Smooth muscle cell (in vitro differentiated cells): ENCODE measurements at regions not wholly inside any gene's neighbourhood (a gene's known extent, or its start where the extent isn't known, plus 50 kb on each side); places are given as distances from the start of the nearest gene placed in this dataset.

Source experiments
- DNase-seq: peaks from one replicate; lab custom pipeline; 2025; ENCODE audit not compliant: unreplicated experiment; lab: John Stamatoyannopoulos, UW
- H2AFZ ChIP-seq: fragments of 200-600 bp; sonication (generic); 2 replicates; pipeline ENCODE4 v1.6.0; 2016; ENCODE audit warnings: antibody characterized with exemption, low read depth, mild to moderate bottlenecking
- H3F3A ChIP-seq: fragments of 200-600 bp; sonication (generic); 2 replicates; pipeline ENCODE4 v1.6.0; 2017; ENCODE audit warnings: antibody characterized with exemption, low read depth
- H3K27ac ChIP-seq: fragments of 200-600 bp; sonication (generic); 2 replicates; pipeline ENCODE4 v1.5.1; 2016; ENCODE audit warnings: low read depth, mild to moderate bottlenecking
- H3K27me3 ChIP-seq: fragments of 200-600 bp; sonication (generic); 2 replicates; pipeline ENCODE4 v1.6.1; 2016; ENCODE audit warnings: low read depth, mild to moderate bottlenecking
- H3K36me3 ChIP-seq: fragments of 200-600 bp; sonication (generic); 2 replicates; pipeline ENCODE4 v1.5.1; 2016; ENCODE audit warnings: low read depth
- H3K4me1 ChIP-seq: fragments of 200-600 bp; sonication (generic); 2 replicates; pipeline ENCODE4 v1.5.1; 2016; ENCODE audit warnings: low read depth
- H3K4me2 ChIP-seq: fragments of 200-600 bp; sonication (generic); 2 replicates; pipeline ENCODE4 v1.6.0; 2016; ENCODE audit warnings: mild to moderate bottlenecking
- H3K4me3 ChIP-seq: fragments of 200-600 bp; sonication (generic); 2 replicates; pipeline ENCODE4 v1.5.1; 2016; ENCODE audit warnings: mild to moderate bottlenecking
- H3K79me2 ChIP-seq: fragments of 200-600 bp; sonication (generic); 2 replicates; pipeline ENCODE4 v1.6.0; 2016; ENCODE audit warnings: low read depth, mild to moderate bottlenecking
- H3K9ac ChIP-seq: fragments of 200-600 bp; sonication (generic); 2 replicates; pipeline ENCODE4 v1.6.0; 2016; ENCODE audit warnings: low read depth
- H3K9me3 ChIP-seq: fragments of 200-600 bp; sonication (generic); replicated peaks from 2 replicates; pipeline ENCODE4 v1.5.1; 2016; ENCODE audit warnings: low read depth
- H4K20me1 ChIP-seq: fragments of 200-600 bp; sonication (generic); 2 replicates; pipeline ENCODE4 v1.6.0; 2016; ENCODE audit warnings: low read depth
- CTCF ChIP-seq: fragments of 200-600 bp; sonication (generic); IDR thresholded peaks from 2 replicates; pipeline ENCODE4 v1.5.1; 2017; ENCODE audit warnings: borderline replicate concordance, mild to moderate bottlenecking, antibody characterized with exemption; ENCODE audit not compliant: insufficient read depth, poor library complexity, severe bottlenecking
- WGBS: methylation state at CpG from one replicate; pipeline ENCODE4 v1.1.7; 2016; ENCODE audit warnings: low lambda C conversion rate; 5-methylcytosine and 5-hydroxymethylcytosine counted together

- H3K4me2 ChIP-seq: no peak overlapping the region
- no peak overlapping the region for H2AFZ ChIP-seq
- H3K36me3 ChIP-seq: no peaks in the 10 kb centered on the region
- H3K4me3 ChIP-seq: no peak overlapping the region
- TF ChIP-seq CTCF: no peak
- no peaks in the 10 kb centered on the region for H3F3A ChIP-seq
- no peaks in the 10 kb centered on the region for H3K27me3 ChIP-seq
- WGBS: 89% methylated on average over 3 of the region's 3 CpGs
- no peaks in the 10 kb centered on the region for H4K20me1 ChIP-seq
- no peaks in the 10 kb centered on the region for H3K9me3 ChIP-seq
- no peaks in the 10 kb centered on the region for H3K79me2 ChIP-seq
- H3K4me1 ChIP-seq: no peaks in the 10 kb centered on the region
- no peak overlapping the region for H3K27ac ChIP-seq
- no peak overlapping the region for H3K9ac ChIP-seq
- no peak for DNase-seq
These were observed 926.1 kb upstream of the SORCS1 start for GRCh38 chr10:108090476-108091215.

- H3K9me3 ChIP-seq: no peaks in the 10 kb centered on the region
- no peaks in the 10 kb centered on the region for H4K20me1 ChIP-seq
- no peak overlapping the region for H3K4me3 ChIP-seq
- no peaks in the 10 kb centered on the region for H3K4me1 ChIP-seq
- H3K27me3 ChIP-seq: no peaks in the 10 kb centered on the region
- H3F3A ChIP-seq: no peaks in the 10 kb centered on the region
- 87% methylated on average over 1 of the region's 1 CpG for WGBS
- no peak overlapping the region for H3K4me2 ChIP-seq
- TF ChIP-seq CTCF: no peak
- H2AFZ ChIP-seq: no peak overlapping the region
- H3K79me2 ChIP-seq: no peaks in the 10 kb centered on the region
- no peaks in the 10 kb centered on the region for H3K36me3 ChIP-seq
- H3K27ac ChIP-seq: no peak overlapping the region
- H3K9ac ChIP-seq: no peak overlapping the region
- no peak for DNase-seq
These were observed 922.0 kb upstream of the SORCS1 start for GRCh38 chr10:108086502-108086901.

GRCh38 chr10:108082596-108082995 is 918.1 kb upstream of the SORCS1 start:
- H3K9ac ChIP-seq: no peak overlapping the region
- DNase-seq: no peak
- no peaks in the 10 kb centered on the region for H3F3A ChIP-seq
- no peaks in the 10 kb centered on the region for H4K20me1 ChIP-seq
- H2AFZ ChIP-seq: no peak overlapping the region
- no peaks in the 10 kb centered on the region for H3K4me1 ChIP-seq
- H3K4me3 ChIP-seq: no peak overlapping the region
- no peak for TF ChIP-seq CTCF
- 62% methylated on average over 1 of the region's 1 CpG for WGBS
- H3K36me3 ChIP-seq: no peaks in the 10 kb centered on the region
- no peak overlapping the region for H3K27ac ChIP-seq
- H3K9me3 ChIP-seq: no peaks in the 10 kb centered on the region
- no peaks in the 10 kb centered on the region for H3K27me3 ChIP-seq
- no peak overlapping the region for H3K4me2 ChIP-seq
- no peaks in the 10 kb centered on the region for H3K79me2 ChIP-seq

GRCh38 chr10:108078263-108078662 is 913.8 kb upstream of the SORCS1 start:
- Histone ChIP-seq H3K27me3 (no peaks in the 10 kb centered on the region), H3K27ac (no peak overlapping the region), H3K4me2 (no peak overlapping the region), H2AFZ (no peak overlapping the region), H3K79me2 (no peaks in the 10 kb centered on the region), H3K9ac (no peak overlapping the region), H3K36me3 (no peaks in the 10 kb centered on the region), H4K20me1 (no peaks in the 10 kb centered on the region), H3K4me3 (no peak overlapping the region), H3K4me1 (no peaks in the 10 kb centered on the region), H3K9me3 (no peaks in the 10 kb centered on the region), H3F3A (no peaks in the 10 kb centered on the region)
- WGBS: 80% methylated on average over 2 of the region's 2 CpGs
- TF ChIP-seq CTCF: no peak
- DNase-seq: no peak
